HEK293 (cell line): ENCODE measurements at regions not wholly inside any gene's neighbourhood (a gene's known extent, or its start where the extent isn't known, plus 50 kb on each side); places are given as distances from the start of the nearest gene placed in this dataset.

Experiments
- CTCF ChIA-PET: fragments of 350-600 bp; formaldehyde crosslinking; extraction: SDS; loops from one replicate; lab custom pipeline; 2021; ENCODE audit warnings: antibody characterized with exemption; lab: Yijun Ruan, JAX
- POLR2A ChIA-PET: fragments of 300-600 bp; formaldehyde crosslinking; extraction: SDS; loops from one replicate; lab custom pipeline; 2020; ENCODE audit warnings: antibody characterized with exemption, inconsistent platforms; lab: Yijun Ruan, JAX
- H3K27ac ChIP-seq: fragments of 200-500 bp; sonication (Bioruptor generic); 2 replicates; pipeline ENCODE4 v1.5.1; 2014; ENCODE audit warnings: low read depth, low read length, control low read depth, inconsistent platforms; ENCODE audit errors: extremely low read depth
- H3K36me3 ChIP-seq, 2 experiments: fragments of 200-500 bp in 1 of 2; sonication (Bioruptor generic) in 1 of 2; 1 replicate in 1 of 2; 2 replicates in 1 of 2; pipeline ENCODE4 v1.5.1; 2014 to 2017; ENCODE audit warnings: inconsistent platforms in 2 of 2, low read length in 2 of 2; ENCODE audit not compliant: control insufficient read depth in 2 of 2, insufficient read depth in 1 of 2
- H3K4me1 ChIP-seq: fragments of 200-500 bp; sonication (Bioruptor generic); 2 replicates; pipeline ENCODE4 v1.5.1; 2014; ENCODE audit warnings: mild to moderate bottlenecking, low read length, inconsistent platforms; ENCODE audit not compliant: control insufficient read depth, insufficient read depth
- H3K4me3 ChIP-seq: 2 replicates; pipeline ENCODE4 v1.5.1; 2011; ENCODE audit warnings: low read depth, mild to moderate bottlenecking, control low read depth, low read length, moderate library complexity
- H3K9me3 ChIP-seq: fragments of 200-500 bp; sonication (Bioruptor generic); 2 replicates; pipeline ENCODE4 v1.5.1; 2014; ENCODE audit warnings: low read depth, low read length, inconsistent platforms; ENCODE audit not compliant: control insufficient read depth, insufficient read depth
- ATF2 ChIP-seq: fragments of 450-650 bp; formaldehyde crosslinking; IDR thresholded peaks from 2 replicates; pipeline ENCODE4 v1.5.1; 2016; ENCODE audit warnings: missing biosample characterization, missing genetic modification characterization, low read depth
- BCL11A ChIP-seq: fragments of 450-650 bp; formaldehyde crosslinking; IDR thresholded peaks from 2 replicates; pipeline ENCODE4 v1.5.1; 2016; ENCODE audit warnings: low read depth, missing biosample characterization, missing genetic modification characterization
- CTCF ChIP-seq: fragments of 450-650 bp; formaldehyde crosslinking; IDR thresholded peaks from 2 replicates; pipeline ENCODE4 v1.5.1; 2016; ENCODE audit warnings: missing biosample characterization, missing genetic modification characterization
- INSM2 ChIP-seq: fragments of 450-650 bp; formaldehyde crosslinking; IDR thresholded peaks from 2 replicates; pipeline ENCODE4 v1.5.1; 2016; ENCODE audit warnings: missing biosample characterization, missing genetic modification characterization
- KLF1 ChIP-seq: fragments of 450-650 bp; formaldehyde crosslinking; IDR thresholded peaks from 2 replicates; pipeline ENCODE4 v1.5.1; 2016; ENCODE audit warnings: missing biosample characterization, missing genetic modification characterization
- KLF8 ChIP-seq: fragments of 450-650 bp; formaldehyde crosslinking; IDR thresholded peaks from 2 replicates; pipeline ENCODE4 v1.5.1; 2016; ENCODE audit warnings: missing biosample characterization, missing genetic modification characterization
- SP7 ChIP-seq: fragments of 450-650 bp; formaldehyde crosslinking; IDR thresholded peaks from 2 replicates; pipeline ENCODE4 v1.5.1; 2016; ENCODE audit warnings: missing biosample characterization, missing genetic modification characterization
- TSHZ1 ChIP-seq: fragments of 450-650 bp; formaldehyde crosslinking; IDR thresholded peaks from 2 replicates; pipeline ENCODE4 v1.5.1; 2016; ENCODE audit warnings: missing biosample characterization, missing genetic modification characterization, borderline replicate concordance
- YY2 ChIP-seq: fragments of 450-650 bp; formaldehyde crosslinking; IDR thresholded peaks from 2 replicates; pipeline ENCODE4 v1.5.1; 2016; ENCODE audit warnings: missing biosample characterization, missing genetic modification characterization
- ZFP37 ChIP-seq: fragments of 450-650 bp; formaldehyde crosslinking; IDR thresholded peaks from 2 replicates; pipeline ENCODE4 v1.5.1; 2016; ENCODE audit warnings: missing biosample characterization, missing genetic modification characterization
- ZNF138 ChIP-seq: fragments of 450-650 bp; formaldehyde crosslinking; IDR thresholded peaks from 2 replicates; pipeline ENCODE4 v1.5.1; 2016; ENCODE audit warnings: missing biosample characterization, missing genetic modification characterization, borderline replicate concordance
- ZNF175 ChIP-seq: fragments of 450-650 bp; formaldehyde crosslinking; IDR thresholded peaks from 2 replicates; pipeline ENCODE4 v1.5.1; 2016; ENCODE audit warnings: missing biosample characterization, missing genetic modification characterization
- ZNF184 ChIP-seq: fragments of 450-650 bp; IDR thresholded peaks from 2 replicates; pipeline ENCODE4 v1.5.1; 2018; ENCODE audit warnings: missing biosample characterization, mild to moderate bottlenecking, missing genetic modification characterization
- ZNF221 ChIP-seq: fragments of 450-650 bp; formaldehyde crosslinking; IDR thresholded peaks from 2 replicates; pipeline ENCODE4 v1.5.1; 2017; ENCODE audit warnings: missing biosample characterization, missing genetic modification characterization, borderline replicate concordance
- ZNF274 ChIP-seq, 2 experiments: fragments of 200-500 bp in 1 of 2; fragments of 450-650 bp in 1 of 2; sonication (Bioruptor generic) in 1 of 2; formaldehyde crosslinking in 1 of 2; IDR thresholded peaks; 2 replicates each; pipeline versions ENCODE4 v1.5.1 to v1.6.1; 2014 to 2016; ENCODE audit warnings: borderline replicate concordance in 1 of 2, inconsistent platforms in 1 of 2, low read length in 1 of 2, missing biosample characterization in 1 of 2, missing genetic modification characterization in 1 of 2
- ZNF366 ChIP-seq: fragments of 450-650 bp; formaldehyde crosslinking; conservative IDR thresholded peaks from 2 replicates; pipeline ENCODE4 v1.5.1; 2016; ENCODE audit warnings: missing biosample characterization, missing genetic modification characterization
- ZNF549 ChIP-seq: fragments of 450-650 bp; IDR thresholded peaks from 2 replicates; pipeline ENCODE4 v1.5.1; 2018; ENCODE audit warnings: missing biosample characterization, missing genetic modification characterization, mild to moderate bottlenecking, inconsistent platforms, moderate library complexity
- ZNF626 ChIP-seq: fragments of 450-650 bp; sonication (Bioruptor Pico); formaldehyde crosslinking; IDR thresholded peaks from 2 replicates; pipeline ENCODE4 v1.5.1; 2018; ENCODE audit warnings: missing biosample characterization, missing genetic modification characterization, inconsistent platforms
- ZNF704 ChIP-seq: fragments of 450-650 bp; formaldehyde crosslinking; IDR thresholded peaks from 2 replicates; pipeline ENCODE4 v1.5.1; 2016; ENCODE audit warnings: missing biosample characterization, missing genetic modification characterization
- ZNF792 ChIP-seq: fragments of 450-650 bp; formaldehyde crosslinking; IDR thresholded peaks from 2 replicates; pipeline ENCODE4 v1.5.1; 2016; ENCODE audit warnings: missing biosample characterization, missing genetic modification characterization
- ZNF837 ChIP-seq: fragments of 450-650 bp; formaldehyde crosslinking; IDR thresholded peaks from 2 replicates; pipeline ENCODE4 v1.5.1; 2016; ENCODE audit warnings: missing biosample characterization, missing genetic modification characterization
- TF ChIP-seq, protein P1 (sequence below): fragments of 450-650 bp; formaldehyde crosslinking; IDR thresholded peaks from 2 replicates; pipeline ENCODE4 v1.5.1; 2016; ENCODE audit warnings: missing biosample characterization, missing genetic modification characterization

DNA sequence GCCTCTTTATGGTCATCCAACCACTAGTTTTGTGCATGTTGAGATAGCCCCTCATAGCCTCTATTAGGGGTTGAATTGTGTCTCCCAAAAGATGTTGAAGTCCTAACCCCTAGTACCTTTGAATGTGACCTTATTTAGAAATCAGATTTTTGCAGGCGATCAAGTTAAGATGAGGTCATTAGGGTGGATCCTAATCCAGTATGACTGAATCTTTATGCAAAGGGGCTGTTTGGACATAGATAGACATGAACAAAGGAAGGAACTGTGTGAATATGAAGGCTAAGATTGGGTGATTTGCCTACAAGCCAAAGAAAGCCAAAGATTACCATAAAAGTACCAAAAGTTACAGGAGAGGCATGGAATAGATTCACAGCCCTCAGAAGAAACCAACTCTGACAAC lies 209.6 kb downstream of the NUAK1 start (continued):
- no peak for TF ChIP-seq CTCF (tag by site-specific recombination)
- TF ChIP-seq KLF8 (tag by site-specific recombination): no peak
- TF ChIP-seq ZFP37 (tag by site-specific recombination): no peak
- TF ChIP-seq ZNF366: no peak
- no peak for TF ChIP-seq TSHZ1 (tag by site-specific recombination)
- no peak for TF ChIP-seq KLF1 (tag by site-specific recombination)
- TF ChIP-seq, protein P1, sequence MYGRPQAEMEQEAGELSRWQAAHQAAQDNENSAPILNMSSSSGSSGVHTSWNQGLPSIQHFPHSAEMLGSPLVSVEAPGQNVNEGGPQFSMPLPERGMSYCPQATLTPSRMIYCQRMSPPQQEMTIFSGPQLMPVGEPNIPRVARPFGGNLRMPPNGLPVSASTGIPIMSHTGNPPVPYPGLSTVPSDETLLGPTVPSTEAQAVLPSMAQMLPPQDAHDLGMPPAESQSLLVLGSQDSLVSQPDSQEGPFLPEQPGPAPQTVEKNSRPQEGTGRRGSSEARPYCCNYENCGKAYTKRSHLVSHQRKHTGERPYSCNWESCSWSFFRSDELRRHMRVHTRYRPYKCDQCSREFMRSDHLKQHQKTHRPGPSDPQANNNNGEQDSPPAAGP (tag by site-specific recombination): no peak
- TF ChIP-seq ZNF274 (IDR thresholded peaks at IDR 0.05; ENCODE audit: low read length): no peak
- no peak for TF ChIP-seq ZNF274 (tag by site-specific recombination; IDR thresholded peaks at IDR 0.05; ENCODE audit: borderline replicate concordance)

DNA sequence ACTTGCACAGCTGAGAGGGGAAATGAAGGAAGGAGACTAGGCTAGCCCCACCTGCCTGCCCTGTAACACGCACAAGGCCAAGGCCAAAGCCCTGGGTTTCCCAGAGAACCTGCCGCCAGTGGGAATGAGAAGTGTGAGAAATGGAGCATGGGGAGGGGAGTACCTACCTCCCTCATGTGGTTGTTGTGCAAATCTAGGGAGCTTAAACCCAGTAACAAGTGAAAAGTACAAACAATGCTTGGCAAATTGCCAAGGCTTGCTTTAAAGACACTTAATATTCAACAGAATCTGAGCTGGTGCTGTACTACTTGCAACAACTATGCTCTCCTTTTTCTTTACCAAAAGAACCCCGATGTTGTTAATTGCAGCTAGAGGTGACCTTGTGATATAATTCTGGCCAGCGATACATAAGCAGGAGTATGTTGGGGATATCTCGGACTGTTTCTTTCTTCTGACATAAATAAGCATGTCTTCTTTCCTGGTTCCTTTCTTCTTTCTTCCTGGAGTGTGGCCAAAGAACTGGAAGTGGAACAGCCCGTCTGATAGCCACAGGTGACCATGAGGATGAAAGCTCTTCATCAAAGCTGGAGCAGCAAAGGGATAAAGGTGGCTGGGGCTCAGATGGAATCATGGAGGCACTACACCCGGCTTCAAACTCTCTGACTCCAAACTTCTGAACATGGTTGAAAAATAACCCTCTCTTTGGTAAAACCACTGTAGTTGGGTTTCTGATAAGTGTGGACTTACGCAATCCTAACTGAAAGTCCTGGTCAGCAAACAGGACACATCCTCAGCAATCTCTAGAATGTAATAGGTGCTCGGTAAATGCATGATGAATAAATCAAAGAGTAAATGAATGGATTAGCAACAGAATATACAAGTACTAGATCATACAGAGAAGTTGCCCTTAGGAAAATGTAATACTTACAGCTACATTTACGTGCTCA lies 207.9 kb downstream of the NUAK1 start:
- no peaks in the 10 kb centered on the region for H3K36me3 ChIP-seq
- no peaks in the 10 kb centered on the region for H3K4me1 ChIP-seq
- no peaks in the 10 kb centered on the region for H3K9me3 ChIP-seq
- H3K27ac ChIP-seq: no peak overlapping the region
- H3K4me3 ChIP-seq: no peak overlapping the region
- POLR2A ChIA-PET: no interaction called here
- CTCF ChIA-PET: no interaction called here
- TF ChIP-seq ZNF626 (tag by site-specific recombination): no peak
- no peak for TF ChIP-seq ZNF792 (tag by site-specific recombination)
- TF ChIP-seq YY2: no peak
- no peak for TF ChIP-seq INSM2 (tag by site-specific recombination)
- no peak for TF ChIP-seq ZNF549 (tag by site-specific recombination)
- no peak for TF ChIP-seq ZNF837
- no peak for TF ChIP-seq ZNF175 (tag by site-specific recombination)
- TF ChIP-seq ZNF138 (tag by site-specific recombination): no peak
- no peak for TF ChIP-seq ZNF221 (tag by site-specific recombination)
- TF ChIP-seq SP7: no peak
- TF ChIP-seq ZNF184 (tag by site-specific recombination): no peak
- no peak for TF ChIP-seq BCL11A (tag by site-specific recombination)
- TF ChIP-seq ATF2 (tag by site-specific recombination): no peak
- no peak for TF ChIP-seq ZNF704 (tag by site-specific recombination)
